HCT116 (cell line): ENCODE measurements at regions not wholly inside any gene's neighbourhood (a gene's known extent, or its start where the extent isn't known, plus 50 kb on each side); places are given as distances from the start of the nearest gene placed in this dataset.

Experiments used
- ATAC-seq: fragments of 200-7000 bp; cut with Tn5 transposase; 2 replicates; pipeline ENCODE4 v1.9.1; 2020; ENCODE audit warnings: mild to moderate bottlenecking, moderate library complexity
- BruUV-seq: library from RNA; stranded (reverse); fragments of 400-500 nt; replicated peaks from 2 replicates; lab custom pipeline; 2021; lab: Mats Ljungman, UMichigan
- CTCF ChIA-PET: fragments of 300-600 bp; sonication (Branson Sonifier 250); formaldehyde crosslinking; loops from one replicate; lab custom pipeline; 2021; ENCODE audit warnings: antibody characterized with exemption; lab: Charles Lee
- POLR2A ChIA-PET: fragments of 300-600, 350-600 bp; sonication (Branson Sonifier 250); formaldehyde crosslinking; loops from one replicate; lab custom pipeline; 2021; ENCODE audit warnings: antibody characterized with exemption; lab: Charles Lee
- RAD21 ChIA-PET, 2 experiments: fragments of 300-600 bp; sonication (Branson Sonifier 250); formaldehyde crosslinking; loops; one replicate each; lab custom pipeline; 2023; ENCODE audit warnings: low total read pairs in 2 of 2; ENCODE audit not compliant: uncharacterized antibody in 2 of 2, unreplicated experiment in 2 of 2, low non-redundant PET in 1 of 2; lab: Charles Lee
- DNase-seq: peaks from one replicate; pipeline ENCODE4 v3.0.0-alpha.2; 2010; ENCODE audit warnings: low read depth, low spot score
- H2AFZ ChIP-seq: fragments of 200-600 bp; shearing (Covaris generic), sonication (generic); 2 replicates; pipeline ENCODE4 v1.6.1; 2017; ENCODE audit warnings: low read depth, mixed run types, mixed read lengths, antibody characterized with exemption, low read length; ENCODE audit not compliant: poor library complexity, severe bottlenecking
- H3K27ac ChIP-seq: 2 replicates; pipeline ENCODE4 v1.5.1; 2012; ENCODE audit warnings: low read depth, low read length
- H3K27me3 ChIP-seq: fragments of 200-600 bp; sonication (generic); 2 replicates; pipeline ENCODE4 v1.6.1; 2016; ENCODE audit warnings: mixed run types, low read length, mixed read lengths; ENCODE audit not compliant: insufficient read depth
- H3K36me3 ChIP-seq, 2 experiments: fragments of 200-500 bp in 1 of 2; fragments of 200-600 bp in 1 of 2; sonication (Bioruptor generic) in 1 of 2; sonication (generic) in 1 of 2; 2 replicates each; pipeline versions ENCODE4 v1.5.1 to v1.6.1; 2014 to 2016; ENCODE audit warnings: low read length in 2 of 2, inconsistent platforms in 1 of 2, mixed read lengths in 1 of 2, mixed run types in 1 of 2; ENCODE audit not compliant: insufficient read depth in 2 of 2, control insufficient read depth in 1 of 2
- H3K4me1 ChIP-seq, 2 experiments: fragments of 200-600 bp in 1 of 2; sonication (generic) in 1 of 2; 2 replicates each; pipeline versions ENCODE4 v1.5.1 to v1.6.1; 2012 to 2017; ENCODE audit warnings: low read length in 2 of 2, inconsistent platforms in 1 of 2, mild to moderate bottlenecking in 1 of 2, mixed read lengths in 1 of 2, mixed run types in 1 of 2, moderate library complexity in 1 of 2; ENCODE audit not compliant: insufficient read depth in 2 of 2, control insufficient read depth in 1 of 2
- H3K4me2 ChIP-seq: fragments of 200-600 bp; sonication (generic); 2 replicates; pipeline ENCODE4 v1.6.1; 2017; ENCODE audit warnings: mixed run types, low read length, mixed read lengths
- H3K4me3 ChIP-seq, 2 experiments: fragments of 200-600 bp in 1 of 2; sonication (generic) in 1 of 2; replicated peaks in 1 of 2; 2 replicates each; pipeline ENCODE4 v1.5.1; 2011 to 2016; ENCODE audit warnings: low read length in 2 of 2, control low read depth in 1 of 2, low read depth in 1 of 2, mild to moderate bottlenecking in 1 of 2, mixed read lengths in 1 of 2, mixed run types in 1 of 2
- H3K79me2 ChIP-seq: fragments of 200-600 bp; sonication (generic); 2 replicates; pipeline ENCODE4 v1.6.1; 2017; ENCODE audit warnings: mild to moderate bottlenecking, mixed run types, low read length, moderate library complexity, mixed read lengths; ENCODE audit not compliant: insufficient read depth
- H3K9ac ChIP-seq: fragments of 200-600 bp; sonication (generic); 2 replicates; pipeline ENCODE4 v1.6.1; 2016; ENCODE audit warnings: low read length, mixed read lengths
- H3K9me2 ChIP-seq: fragments of 200-600 bp; sonication (generic), shearing (Covaris generic); 2 replicates; pipeline ENCODE4 v1.6.1; 2017; ENCODE audit warnings: mixed run types, mild to moderate bottlenecking, moderate library complexity; ENCODE audit not compliant: insufficient read depth
- H3K9me3 ChIP-seq, 2 experiments: fragments of 200-500 bp in 1 of 2; fragments of 200-600 bp in 1 of 2; sonication (Bioruptor generic) in 1 of 2; sonication (generic) in 1 of 2; 2 replicates each; pipeline ENCODE4 v1.6.1; 2014 to 2017; ENCODE audit warnings: low read length in 2 of 2, mixed read lengths in 2 of 2, inconsistent platforms in 1 of 2, low read depth in 1 of 2, mild to moderate bottlenecking in 1 of 2, mixed run types in 1 of 2, moderate library complexity in 1 of 2; ENCODE audit not compliant: control insufficient read depth in 1 of 2, insufficient read depth in 1 of 2
- H4K20me1 ChIP-seq: fragments of 200-600 bp; sonication (generic), shearing (Covaris generic); 2 replicates; pipeline ENCODE4 v1.6.1; 2017; ENCODE audit warnings: mixed run types, mild to moderate bottlenecking, moderate library complexity; ENCODE audit not compliant: insufficient read depth
- CTCF ChIP-seq, 3 experiments: fragments of 200-600 bp in 1 of 3; sonication (generic) in 1 of 3; IDR thresholded peaks in 2 of 3; conservative IDR thresholded peaks in 1 of 3; 2 replicates each; pipeline ENCODE4 v1.5.1; 2012 to 2017; ENCODE audit warnings: low read depth in 2 of 3, low read length in 2 of 3, antibody characterized with exemption in 1 of 3, borderline replicate concordance in 1 of 3, control low read depth in 1 of 3, mild to moderate bottlenecking in 1 of 3, mixed read lengths in 1 of 3, mixed run types in 1 of 3, moderate library complexity in 1 of 3; ENCODE audit not compliant: insufficient read depth in 1 of 3
- EZH2phosphoT487 ChIP-seq: fragments of 200-600 bp; IDR thresholded peaks from 2 replicates; pipeline ENCODE4 v1.6.1; 2018; ENCODE audit warnings: antibody characterized with exemption, borderline replicate concordance
- MAX ChIP-seq: IDR thresholded peaks from 2 replicates; pipeline ENCODE4 v1.6.1; 2012
- POLR2AphosphoS5 ChIP-seq: IDR thresholded peaks from 2 replicates; pipeline ENCODE4 v1.6.1; 2011; ENCODE audit warnings: mild to moderate bottlenecking, low read depth, low read length, moderate library complexity
- REST ChIP-seq: IDR thresholded peaks from 2 replicates; pipeline ENCODE4 v1.6.1; 2012; ENCODE audit warnings: low read depth
- intact Hi-C: fragments of 100-400 bp; cut with micrococcal nuclease; formaldehyde crosslinking; loops from 2 replicates; pipeline ENCODE4 v1.10.0; 2022

GRCh38 chr5:143480001-143480400 lies 76.5 kb upstream of the NR3C1 start:
- H3K9me2 ChIP-seq: no peaks in the 10 kb centered on the region
- H3K27me3 ChIP-seq: no peaks in the 10 kb centered on the region

More at GRCh38 chr5:143480001-143480400, 76.5 kb upstream of the NR3C1 start:
- Histone ChIP-seq H3K79me2 (no peaks in the 10 kb centered on the region), H3K9ac (no peak overlapping the region), H3K9me3 (no peaks in the 10 kb centered on the region), H3K4me1 (no peaks in the 10 kb centered on the region), H3K27ac (no peak overlapping the region), H3K4me3 (no peak overlapping the region), H3K36me3 (no peaks in the 10 kb centered on the region), H4K20me1 (no peaks in the 10 kb centered on the region), H2AFZ (no peak overlapping the region), H3K4me2 (no peak overlapping the region)
- POLR2A ChIA-PET: no interaction called here
- BruUV-seq: no TSS peak
- CTCF ChIA-PET: no interaction called here
- no peak for ATAC-seq
- intact Hi-C loops: no loop called here
- DNase-seq: no peak
- RAD21 ChIA-PET: no interaction called here
- TF ChIP-seq CTCF (IDR thresholded peaks at IDR 0.05 in 2 of 3, conservative IDR thresholded peaks at IDR 0.05 in 1 of 3; ENCODE audit: borderline replicate concordance in 1 of 3, insufficient read depth in 1 of 3, low read depth in 2 of 3, low read length in 2 of 3): no peak
- TF ChIP-seq MAX: no peak
- no peak for TF ChIP-seq EZH2phosphoT487
- no peak for TF ChIP-seq REST
- TF ChIP-seq POLR2AphosphoS5: no peak
